H9 (cell line): ENCODE measurements at regions not wholly inside any gene's neighbourhood (a gene's known extent, or its start where the extent isn't known, plus 50 kb on each side); places are given as distances from the start of the nearest gene placed in this dataset.

ENCODE experiments used
- DNase-seq: peaks from one replicate; pipeline ENCODE4 v3.0.0-alpha.2; 2017
- H2AFZ ChIP-seq: one replicate; pipeline ENCODE4 v1.6.1; 2013; ENCODE audit warnings: mild to moderate bottlenecking, low read length, control low read depth, moderate library complexity
- H2AK5ac ChIP-seq: 2 replicates; pipeline ENCODE4 v1.6.1; 2013; ENCODE audit warnings: low read length, control low read depth, mixed read lengths; ENCODE audit not compliant: insufficient read length
- H2BK120ac ChIP-seq: one replicate; pipeline ENCODE4 v1.6.1; 2013; ENCODE audit warnings: low read depth, mild to moderate bottlenecking, low read length, control low read depth, inconsistent platforms; ENCODE audit not compliant: poor library complexity, severe bottlenecking
- H2BK12ac ChIP-seq: 2 replicates; pipeline ENCODE4 v1.6.1; 2013; ENCODE audit warnings: low read length, control low read depth, mixed read lengths, low read depth; ENCODE audit not compliant: insufficient read length
- H2BK15ac ChIP-seq: 2 replicates; pipeline ENCODE4 v1.6.1; 2013; ENCODE audit warnings: low read depth, low read length, control low read depth
- H2BK20ac ChIP-seq: one replicate; pipeline ENCODE4 v1.6.1; 2013; ENCODE audit warnings: low read depth, mild to moderate bottlenecking, low read length, control low read depth, inconsistent platforms; ENCODE audit not compliant: poor library complexity, severe bottlenecking
- H2BK5ac ChIP-seq: 2 replicates; pipeline ENCODE4 v1.6.1; 2013; ENCODE audit warnings: low read length, control low read depth, mixed read lengths; ENCODE audit not compliant: insufficient read length
- H3K14ac ChIP-seq: 2 replicates; pipeline ENCODE4 v1.6.1; 2013; ENCODE audit warnings: low read length, control low read depth; ENCODE audit not compliant: insufficient read depth
- H3K18ac ChIP-seq: 2 replicates; pipeline ENCODE4 v1.6.1; 2013; ENCODE audit warnings: low read depth, mild to moderate bottlenecking, mixed read lengths, low read length, control low read depth; ENCODE audit not compliant: insufficient read length
- H3K23ac ChIP-seq: 2 replicates; pipeline ENCODE4 v1.6.1; 2013; ENCODE audit warnings: low read length, control low read depth, mixed read lengths, low read depth; ENCODE audit not compliant: insufficient read length
- H3K23me2 ChIP-seq: 2 replicates; pipeline ENCODE4 v1.6.1; 2013; ENCODE audit warnings: low read depth, mild to moderate bottlenecking, mixed read lengths, low read length, control low read depth; ENCODE audit not compliant: insufficient read length, poor library complexity, severe bottlenecking
- H3K27ac ChIP-seq: 2 replicates; pipeline ENCODE4 v1.5.1; 2013; ENCODE audit warnings: low read length, control low read depth, mixed read lengths, low read depth; ENCODE audit not compliant: insufficient read length
- H3K27me3 ChIP-seq: 2 replicates; pipeline ENCODE4 v1.6.1; 2013; ENCODE audit warnings: low read length, control low read depth, inconsistent platforms; ENCODE audit not compliant: insufficient read depth
- H3K4ac ChIP-seq: 2 replicates; pipeline ENCODE4 v1.6.1; 2013; ENCODE audit warnings: low read depth, mild to moderate bottlenecking, control low read depth, inconsistent platforms, low read length, moderate library complexity
- H3K4me1 ChIP-seq: 2 replicates; pipeline ENCODE4 v1.6.1; 2013; ENCODE audit warnings: low read length, control low read depth, inconsistent platforms; ENCODE audit not compliant: insufficient read depth
- H3K4me2 ChIP-seq: 2 replicates; pipeline ENCODE4 v1.6.1; 2013; ENCODE audit warnings: low read length, control low read depth, mixed read lengths; ENCODE audit not compliant: insufficient read length, insufficient read depth
- H3K56ac ChIP-seq: 2 replicates; pipeline ENCODE4 v1.6.1; 2013; ENCODE audit warnings: low read depth, mild to moderate bottlenecking, mixed read lengths, low read length, control low read depth; ENCODE audit not compliant: insufficient read length
- H3K79me1 ChIP-seq: 2 replicates; pipeline ENCODE4 v1.6.1; 2013; ENCODE audit warnings: low read depth, mild to moderate bottlenecking, moderate library complexity, low read length, control low read depth, inconsistent platforms; ENCODE audit not compliant: insufficient read depth, poor library complexity, severe bottlenecking
- H3K79me2 ChIP-seq: 2 replicates; pipeline ENCODE4 v1.6.1; 2013; ENCODE audit warnings: low read length, control low read depth, inconsistent platforms; ENCODE audit not compliant: insufficient read depth
- H3K9ac ChIP-seq: 2 replicates; pipeline ENCODE4 v1.6.1; 2013; ENCODE audit warnings: low read length, control low read depth, mixed read lengths; ENCODE audit not compliant: insufficient read length; ENCODE audit errors: extremely low read depth
- H3K9me3 ChIP-seq: one replicate; pipeline ENCODE4 v1.6.1; 2013; ENCODE audit warnings: low read depth, low read length, inconsistent platforms; ENCODE audit not compliant: control insufficient read depth
- H3T11ph ChIP-seq: one replicate; pipeline ENCODE4 v1.6.1; 2013; ENCODE audit warnings: mild to moderate bottlenecking, low read length, control low read depth, inconsistent platforms
- H4K20me1 ChIP-seq: one replicate; pipeline ENCODE4 v1.6.1; 2013; ENCODE audit not compliant: control insufficient read depth, insufficient read length, insufficient read depth
- H4K5ac ChIP-seq: 2 replicates; pipeline ENCODE4 v1.6.1; 2013; ENCODE audit warnings: low read depth, mild to moderate bottlenecking, mixed read lengths, low read length, control low read depth; ENCODE audit not compliant: insufficient read length
- H4K8ac ChIP-seq: replicated peaks from 2 replicates; pipeline ENCODE4 v1.6.1; 2013; ENCODE audit warnings: low read length, control low read depth, mixed read lengths, low read depth; ENCODE audit not compliant: insufficient read length
- H4K91ac ChIP-seq: 2 replicates; pipeline ENCODE4 v1.6.1; 2013; ENCODE audit warnings: low read depth, mild to moderate bottlenecking, moderate library complexity, mixed read lengths, low read length, control low read depth; ENCODE audit not compliant: insufficient read length
- H3K27ac Mint-ChIP-seq, 3 experiments: 2 replicates in 2 of 3; 3 replicates in 1 of 3; pipeline ENCODE4 v1.8.0; 2020 to 2021; ENCODE audit warnings: mixed read lengths in 3 of 3, mild to moderate bottlenecking in 1 of 3, moderate library complexity in 1 of 3
- H3K27me3 Mint-ChIP-seq: 2 replicates; pipeline ENCODE4 v1.8.0; 2021; ENCODE audit warnings: low read depth, mild to moderate bottlenecking, moderate library complexity, mixed read lengths
- H3K36me3 Mint-ChIP-seq, 3 experiments: 2 replicates in 2 of 3; 3 replicates in 1 of 3; pipeline ENCODE4 v1.8.0; 2020 to 2021; ENCODE audit warnings: low read depth in 3 of 3, mixed read lengths in 3 of 3; ENCODE audit not compliant: insufficient read depth in 1 of 3
- H3K4me1 Mint-ChIP-seq, 2 experiments: 2 replicates each; pipeline ENCODE4 v1.8.0; 2020; ENCODE audit warnings: mixed read lengths in 2 of 2
- H3K4me3 Mint-ChIP-seq, 2 experiments: 2 replicates in 1 of 2; 3 replicates in 1 of 2; pipeline ENCODE4 v1.8.0; 2020 to 2021; ENCODE audit warnings: mild to moderate bottlenecking in 2 of 2, mixed read lengths in 2 of 2, moderate library complexity in 1 of 2
- H3K9me3 Mint-ChIP-seq, 2 experiments: 2 replicates in 1 of 2; 3 replicates in 1 of 2; pipeline ENCODE4 v1.8.0; 2020; ENCODE audit warnings: mild to moderate bottlenecking in 2 of 2, mixed read lengths in 2 of 2, moderate library complexity in 1 of 2
- CTCF ChIP-seq: fragments of 200-600 bp; sonication (generic); conservative IDR thresholded peaks from 3 replicates; pipeline ENCODE4 v1.8.0; 2021; ENCODE audit warnings: antibody characterized with exemption, mild to moderate bottlenecking

- Histone ChIP-seq H3K23me2 (no peaks in the 10 kb centered on the region), H3K56ac (no peak overlapping the region), H3K27ac (no peak overlapping the region), H4K20me1 (no peaks in the 10 kb centered on the region), H3T11ph (no peak overlapping the region), H2BK15ac (no peak overlapping the region), H2AK5ac (no peak overlapping the region), H2BK20ac (no peak overlapping the region), H2AFZ (no peak overlapping the region), H2BK120ac (no peak overlapping the region), H3K27me3 (no peaks in the 10 kb centered on the region), H4K5ac (no peak overlapping the region), H3K4me2 (no peak overlapping the region), H3K79me1 (no peaks in the 10 kb centered on the region), H4K8ac (no peak overlapping the region), H3K9me3 (no peaks in the 10 kb centered on the region), H3K9ac (no peak overlapping the region), H3K18ac (no peak overlapping the region), H3K23ac (no peak overlapping the region), H2BK5ac (no peak overlapping the region), H3K4ac (no peak overlapping the region), H3K79me2 (no peaks in the 10 kb centered on the region), H3K14ac (no peak overlapping the region), H4K91ac (no peak overlapping the region), H3K4me1 (0 out of 2 replicates have a peak, but pooled peaks cover 2% of the 10 kb centered on the region), H2BK12ac (no peak overlapping the region)
- no peak overlapping the region for H3K4me3 Mint-ChIP-seq
- no peak for TF ChIP-seq CTCF
- no peaks in the 10 kb centered on the region for H3K9me3 Mint-ChIP-seq
- DNase-seq: no peak
- H3K27ac Mint-ChIP-seq: no peak overlapping the region
- 0 out of 7 replicates have a peak, but pooled peaks cover 0 to 1% (median 0%) of the 10 kb centered on the region in 3 experiments for H3K36me3 Mint-ChIP-seq
- no peaks in the 10 kb centered on the region for H3K27me3 Mint-ChIP-seq
- peaks cover 13 to 22% of the 10 kb centered on the region in 2 experiments for H3K4me1 Mint-ChIP-seq
These were observed 230.7 kb upstream of the CHORDC1 start for GRCh38 chr11:90453525-90453924.
